GM19099 (cell line): ENCODE measurements at regions not wholly inside any gene's neighbourhood (a gene's known extent, or its start where the extent isn't known, plus 50 kb on each side); places are given as distances from the start of the nearest gene placed in this dataset.

ENCODE experiments used
- POLR2A ChIP-seq: IDR thresholded peaks from 3 replicates; pipeline ENCODE4 v1.6.1; 2011; ENCODE audit warnings: low read depth; ENCODE audit not compliant: insufficient read length; ENCODE audit errors: extremely low read depth

- no peak for TF ChIP-seq POLR2A
These were observed 530.2 kb downstream of the SOX2 start for GRCh38 chr3:182241766-182242488.

GRCh38 chr3:182242489-182242942 is 530.8 kb downstream of the SOX2 start:
- no peak for TF ChIP-seq POLR2A

- no peak for TF ChIP-seq POLR2A
These were observed 531.9 kb downstream of the SOX2 start for GRCh38 chr3:182243625-182244024.

GRCh38 chr3:182244222-182244971 is 532.7 kb downstream of the SOX2 start:
- no peak for TF ChIP-seq POLR2A

- no peak for TF ChIP-seq POLR2A
These were observed 533.3 kb downstream of the SOX2 start for GRCh38 chr3:182245059-182245458.

- TF ChIP-seq POLR2A: no peak
These were observed 535.1 kb downstream of the SOX2 start for GRCh38 chr3:182246870-182247269.

GRCh38 chr3:182248349-182248880 is 536.7 kb downstream of the SOX2 start:
- no peak for TF ChIP-seq POLR2A

- TF ChIP-seq POLR2A: no peak
These were observed 540.5 kb upstream of the ATP11B start for GRCh38 chr3:182252802-182253201.

- TF ChIP-seq POLR2A: no peak
These were observed 538.1 kb upstream of the ATP11B start for GRCh38 chr3:182255158-182255557.

- no peak for TF ChIP-seq POLR2A
These were observed 535.9 kb upstream of the ATP11B start for GRCh38 chr3:182257361-182257760.

- no peak for TF ChIP-seq POLR2A
These were observed 534.6 kb upstream of the ATP11B start for GRCh38 chr3:182258538-182259177.

- TF ChIP-seq POLR2A: no peak
These were observed 533.7 kb upstream of the ATP11B start for GRCh38 chr3:182259579-182259978.

GRCh38 chr3:182261041-182261440 is 532.3 kb upstream of the ATP11B start:
- no peak for TF ChIP-seq POLR2A

GRCh38 chr3:182268711-182269110 is 524.6 kb upstream of the ATP11B start:
- TF ChIP-seq POLR2A: no peak

- TF ChIP-seq POLR2A: no peak
These were observed 516.8 kb upstream of the ATP11B start for GRCh38 chr3:182276512-182276911.
